Esophagus muscularis mucosa (tissue), 4 donors: ENCODE measurements at regions not wholly inside any gene's neighbourhood (a gene's known extent, or its start where the extent isn't known, plus 50 kb on each side); places are given as distances from the start of the nearest gene placed in this dataset.

Experiments
- CTCF ChIP-seq, 3 experiments: fragments of 200-600 bp in 2 of 3; fragments of 450-650 bp in 1 of 3; sonication (generic) in 2 of 3; IDR thresholded peaks; one replicate each; pipeline ENCODE4 v1.5.1; 2017 to 2019; ENCODE audit warnings: antibody characterized with exemption in 3 of 3, mild to moderate bottlenecking in 2 of 3, moderate library complexity in 1 of 3
- EP300 ChIP-seq: sonication (generic); formaldehyde crosslinking; IDR thresholded peaks from one replicate; pipeline ENCODE4 v1.6.1; 2017; ENCODE audit warnings: antibody characterized with exemption
- POLR2A ChIP-seq: fragments of 450-650 bp; IDR thresholded peaks from one replicate; pipeline ENCODE4 v1.6.1; 2017; ENCODE audit warnings: antibody characterized with exemption, moderate library complexity, mild to moderate bottlenecking, low read depth
- POLR2AphosphoS5 ChIP-seq, 2 donors: sonication (generic); formaldehyde crosslinking; IDR thresholded peaks; one replicate each; pipeline ENCODE4 v1.6.1; 2017; ENCODE audit warnings: antibody characterized with exemption in 2 of 2

DNA sequence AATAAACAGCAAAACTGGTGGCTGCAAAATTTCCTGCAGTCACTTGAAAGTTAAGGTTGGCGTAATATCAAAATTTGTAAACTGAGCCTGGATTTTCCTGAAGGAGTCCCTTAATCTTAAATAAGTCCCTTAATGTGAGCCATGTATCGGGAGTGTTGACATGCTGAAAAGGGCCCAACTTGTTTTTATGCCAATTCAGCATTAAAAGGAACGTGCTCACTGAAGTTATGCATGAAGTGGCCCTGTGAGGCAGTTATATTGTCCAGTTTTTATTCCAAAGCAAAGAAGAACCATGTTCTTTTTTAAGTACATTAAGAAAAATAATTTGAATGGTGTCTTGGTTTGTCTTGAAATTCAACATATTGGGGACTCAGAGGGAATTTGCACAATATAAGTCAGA, 1766.9 kb downstream of the SLITRK1 start:
- TF ChIP-seq POLR2A (no peak), CTCF (IDR thresholded peaks at IDR 0.05) (no peak), POLR2AphosphoS5 (IDR thresholded peaks at IDR 0.05) (no peak), EP300 (no peak)
